ENCODE measurements at regions not wholly inside any gene's neighbourhood (a gene's known extent, or its start where the extent isn't known, plus 50 kb on each side); places are given as distances from the start of the nearest gene placed in this dataset.

GRCh38 chr6:26163427-26164119, 76.3 kb downstream of the HFE start:
- H3K27me3 Mint-ChIP-seq, result no peaks in the 10 kb centered on the region
- no peaks in the 10 kb centered on the region for H3K9me3 Mint-ChIP-seq
- H3K4me1 Mint-ChIP-seq (ENCODE audit: low read depth), result peaks cover 47% of the 10 kb centered on the region
- POLR2A ChIA-PET, result interaction anchor here (0.6 to 12.5 kb wide), 8 partner anchors 7 to 276 kb away, joined by 3 to 821 read pairs (median 41); a partner anchor contains a TSS
- H3K4me1 ChIP-seq (ENCODE audit: insufficient read depth, low read length), result peaks cover 57% of the 10 kb centered on the region
- H3K36me3 Mint-ChIP-seq (ENCODE audit: low read depth), result peaks cover 22% of the 10 kb centered on the region
- no peaks in the 10 kb centered on the region for H3K27me3 ChIP-seq (ENCODE audit: control insufficient read depth in 1 of 2, insufficient read depth in 2 of 2, low read length in 2 of 2)
- ATAC-seq (ENCODE audit: poor library complexity) (no peak), DNase-seq (no peak)
- H3K36me3 ChIP-seq (ENCODE audit: insufficient read depth, low read length), result no peaks in the 10 kb centered on the region
- TF ChIP-seq CTCF (IDR thresholded peaks at IDR 0.05), result no peak
- intact Hi-C loops (cut with DNase I, micrococcal nuclease), result no loop called here
- CTCF ChIA-PET, result no interaction called here
- H3K27ac ChIP-seq (ENCODE audit: low read depth in 1 of 2, low read length in 2 of 2), result no peak overlapping the region
- H3K27ac Mint-ChIP-seq, result peak overlapping the region; percentile 80
- peak overlapping the region; percentile 75 for H3K4me3 Mint-ChIP-seq
- no peak overlapping the region for H3K4me3 ChIP-seq (ENCODE audit: low read length)
- H3K9me3 ChIP-seq (ENCODE audit: control insufficient read depth in 1 of 2, insufficient read depth in 1 of 2, low read length in 2 of 2), result no peaks in the 10 kb centered on the region

GRCh38 chr6:26164120-26164505, 76.9 kb downstream of the HFE start:
- Mint-ChIP-seq H3K36me3 (ENCODE audit: low read depth) (peaks cover 17% of the 10 kb centered on the region), H3K27me3 (no peaks in the 10 kb centered on the region), H3K9me3 (no peaks in the 10 kb centered on the region), H3K27ac (peak overlapping the region; percentile 80), H3K4me3 (no peak overlapping the region), H3K4me1 (ENCODE audit: low read depth) (peaks cover 46% of the 10 kb centered on the region)
- DNase-seq (no peak), ATAC-seq (ENCODE audit: poor library complexity) (no peak)
- H3K4me1 ChIP-seq (ENCODE audit: insufficient read depth, low read length), result peaks cover 57% of the 10 kb centered on the region
- H3K27me3 ChIP-seq (ENCODE audit: control insufficient read depth in 1 of 2, insufficient read depth in 2 of 2, low read length in 2 of 2), result no peaks in the 10 kb centered on the region
- no peaks in the 10 kb centered on the region for H3K36me3 ChIP-seq (ENCODE audit: insufficient read depth, low read length)
- TF ChIP-seq CTCF (IDR thresholded peaks at IDR 0.05), result no peak
- no peak overlapping the region for H3K4me3 ChIP-seq (ENCODE audit: low read length)
- CTCF ChIA-PET, result no interaction called here
- H3K9me3 ChIP-seq (ENCODE audit: control insufficient read depth in 1 of 2, insufficient read depth in 1 of 2, low read length in 2 of 2), result no peaks in the 10 kb centered on the region
- H3K27ac ChIP-seq (ENCODE audit: low read depth in 1 of 2, low read length in 2 of 2), result no peak overlapping the region
- POLR2A ChIA-PET, result interaction anchor here (1.6 to 12.5 kb wide), 6 partner anchors 7 to 70 kb away, joined by 11 to 821 read pairs (median 195); a partner anchor contains a TSS
- intact Hi-C loops (cut with DNase I, micrococcal nuclease), result no loop called here

GRCh38 chr6:26165261-26165790, 78.1 kb downstream of the HFE start:
- Histone ChIP-seq H3K4me1 (ENCODE audit: insufficient read depth, low read length) (peaks cover 51% of the 10 kb centered on the region), H3K27ac (ENCODE audit: low read depth in 1 of 2, low read length in 2 of 2) (no peak overlapping the region), H3K4me3 (ENCODE audit: low read length) (no peak overlapping the region), H3K27me3 (ENCODE audit: control insufficient read depth in 1 of 2, insufficient read depth in 2 of 2, low read length in 2 of 2) (no peaks in the 10 kb centered on the region), H3K36me3 (ENCODE audit: insufficient read depth, low read length) (no peaks in the 10 kb centered on the region), H3K9me3 (ENCODE audit: control insufficient read depth in 1 of 2, insufficient read depth in 1 of 2, low read length in 2 of 2) (no peaks in the 10 kb centered on the region)
- intact Hi-C loops (cut with DNase I, micrococcal nuclease), result no loop called here
- H3K4me3 Mint-ChIP-seq, result peak overlapping the region; percentile 62
- peak in 1 of 14 experiments; percentile 18 for DNase-seq
- H3K27ac Mint-ChIP-seq, result peak overlapping the region; percentile 77
- no peak for TF ChIP-seq CTCF (IDR thresholded peaks at IDR 0.05)
- ATAC-seq (ENCODE audit: poor library complexity), result no peak
- CTCF ChIA-PET, result no interaction called here
- H3K36me3 Mint-ChIP-seq (ENCODE audit: low read depth), result peaks cover 11% of the 10 kb centered on the region
- POLR2A ChIA-PET, result interaction anchor here (0.7 to 12.5 kb wide), 8 partner anchors 9 to 1707 kb away, joined by 3 to 594 read pairs (median 8); a partner anchor contains a TSS
- H3K27me3 Mint-ChIP-seq, result no peaks in the 10 kb centered on the region
- H3K9me3 Mint-ChIP-seq, result no peaks in the 10 kb centered on the region
- H3K4me1 Mint-ChIP-seq (ENCODE audit: low read depth), result peaks cover 43% of the 10 kb centered on the region

Measured in CD4-positive, alpha-beta T cell (primary cell).